ENCODE measurements at regions not wholly inside any gene's neighbourhood (a gene's known extent, or its start where the extent isn't known, plus 50 kb on each side); places are given as distances from the start of the nearest gene placed in this dataset.
"Not testable (repeated sequence)": the region's sequence is repeated elsewhere in the genome, so short reads cannot be mapped to it uniquely, and the experiment has no call there.

DNA sequence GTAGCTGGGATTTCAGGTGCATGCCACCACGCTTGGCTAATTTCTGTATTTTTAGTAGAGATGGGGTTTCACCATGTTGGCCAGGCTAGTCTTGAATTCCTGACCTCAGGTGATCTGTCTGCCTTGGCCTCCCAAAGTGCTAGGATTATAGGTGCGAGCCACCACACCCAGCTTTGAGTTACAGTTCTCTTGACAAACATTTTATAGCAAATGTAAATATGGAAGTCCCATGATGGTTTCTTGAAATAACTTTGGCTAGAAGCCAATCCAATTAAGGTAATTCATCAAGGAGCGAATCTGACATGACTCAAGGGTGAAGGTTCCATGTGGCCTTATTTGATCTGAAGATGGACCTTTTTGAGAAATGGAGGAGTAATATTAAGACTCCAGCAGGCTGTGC is 76.2 kb upstream of the RFLNA start:
- not testable (repeated sequence) for DNase-seq

DNA sequence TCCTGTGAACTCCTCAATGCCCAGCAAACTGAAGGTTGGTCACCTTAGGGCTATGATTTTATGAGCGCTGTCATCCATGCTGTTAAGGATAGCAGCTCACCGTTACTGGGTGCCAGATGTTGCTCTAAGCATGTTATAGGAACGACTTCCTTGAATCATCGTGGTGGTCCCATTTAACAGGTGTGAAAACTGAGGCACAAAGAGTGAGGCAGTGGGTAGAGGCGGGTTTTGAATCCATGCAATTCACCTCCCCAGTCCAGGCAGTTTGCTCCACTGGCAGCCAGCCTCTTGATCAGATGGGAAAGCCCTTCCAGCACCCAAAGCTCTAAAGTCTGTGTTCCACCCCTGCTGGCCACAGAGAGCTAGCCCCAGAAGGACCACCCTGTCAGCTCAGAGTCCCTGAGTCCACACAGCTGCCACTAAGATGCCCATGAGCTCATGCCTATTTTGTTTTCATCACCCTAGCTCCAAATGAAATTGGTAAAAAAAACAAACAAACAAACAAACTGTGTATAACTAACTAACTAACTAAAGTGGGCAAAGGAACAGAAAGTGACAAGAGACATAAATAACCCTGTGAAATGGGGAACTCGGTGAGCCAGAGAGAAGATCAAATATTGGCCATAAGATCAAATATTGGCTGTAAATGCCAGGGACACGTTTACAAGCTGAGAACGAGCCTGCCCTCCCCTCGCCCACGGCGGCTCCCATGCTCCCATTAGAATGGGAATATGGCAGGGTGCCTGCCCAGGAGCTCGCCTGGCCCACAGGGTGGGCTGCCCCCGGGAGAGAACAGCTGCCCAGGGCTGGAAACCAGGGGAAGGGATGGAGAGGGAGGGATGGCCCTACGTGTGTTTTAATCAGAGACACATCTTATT is 72.3 kb upstream of the RFLNA start:
- DNase-seq, result no peak

DNA sequence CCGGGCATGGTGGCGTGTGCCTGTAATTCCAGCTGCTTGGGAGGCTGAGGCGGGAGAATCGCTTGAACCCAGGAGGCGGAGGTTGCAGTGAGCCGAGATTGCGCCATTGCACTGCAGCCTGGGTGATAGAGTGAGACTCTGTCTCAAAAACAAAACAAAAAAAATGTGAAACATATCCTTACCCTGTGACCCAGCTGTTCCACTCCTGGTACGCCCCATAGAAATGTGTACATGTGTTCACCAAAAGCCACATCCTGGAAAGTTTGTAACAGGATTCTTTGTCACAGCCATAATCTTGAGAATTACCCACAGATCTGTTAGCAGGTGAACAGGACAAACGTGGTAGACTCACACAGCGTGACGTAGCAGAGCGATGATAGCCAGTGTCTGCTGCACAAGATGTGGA is 71.2 kb upstream of the RFLNA start:
- not testable (repeated sequence) for DNase-seq

DNA sequence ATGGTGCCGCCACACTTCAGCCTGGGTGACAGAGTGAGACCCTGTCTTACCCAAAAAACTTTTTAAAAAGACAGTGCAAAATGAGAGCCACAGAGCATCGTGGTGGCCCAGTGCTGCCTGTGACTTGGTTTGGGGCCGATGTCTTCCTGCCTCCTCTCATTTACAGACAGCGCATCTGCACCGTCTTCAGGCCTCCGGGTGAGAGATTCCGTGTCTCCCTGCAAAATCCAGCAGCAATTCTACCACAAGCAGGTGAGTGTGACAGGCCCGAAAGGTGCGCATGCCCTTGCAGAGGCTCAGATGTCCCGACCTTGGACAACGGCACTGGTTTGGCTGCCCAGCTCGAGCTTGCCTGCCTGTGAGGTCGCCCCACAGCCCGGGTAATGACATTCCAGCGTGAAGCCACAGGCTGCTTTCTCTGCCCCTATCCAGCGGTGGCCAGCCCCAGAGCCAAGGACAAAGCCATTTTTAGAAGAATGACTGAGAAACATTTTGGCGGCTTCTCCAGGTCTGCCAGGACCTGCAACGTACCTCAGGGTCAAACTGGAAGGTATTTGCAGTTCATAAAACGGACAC is 70.3 kb upstream of the RFLNA start:
- no peak for DNase-seq

DNA sequence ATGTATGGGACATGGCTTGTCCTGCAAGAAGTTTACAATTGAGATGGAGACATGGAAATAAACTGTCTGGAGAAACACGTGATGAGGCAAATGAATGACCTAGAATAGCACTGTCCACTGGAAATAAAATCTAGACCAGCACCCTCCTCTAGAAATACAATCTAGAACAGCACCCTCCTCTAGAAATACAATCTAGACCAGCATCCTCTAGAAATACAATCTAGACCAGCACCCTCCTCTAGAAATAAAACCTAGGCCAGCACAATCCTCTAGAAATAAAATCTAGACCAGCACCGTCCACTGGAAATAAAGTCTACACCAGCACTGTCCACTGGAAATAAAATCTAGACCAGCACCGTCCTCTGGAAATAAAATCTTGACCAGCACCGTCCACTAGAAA is 69.2 kb upstream of the RFLNA start:
- no peak for DNase-seq

DNA sequence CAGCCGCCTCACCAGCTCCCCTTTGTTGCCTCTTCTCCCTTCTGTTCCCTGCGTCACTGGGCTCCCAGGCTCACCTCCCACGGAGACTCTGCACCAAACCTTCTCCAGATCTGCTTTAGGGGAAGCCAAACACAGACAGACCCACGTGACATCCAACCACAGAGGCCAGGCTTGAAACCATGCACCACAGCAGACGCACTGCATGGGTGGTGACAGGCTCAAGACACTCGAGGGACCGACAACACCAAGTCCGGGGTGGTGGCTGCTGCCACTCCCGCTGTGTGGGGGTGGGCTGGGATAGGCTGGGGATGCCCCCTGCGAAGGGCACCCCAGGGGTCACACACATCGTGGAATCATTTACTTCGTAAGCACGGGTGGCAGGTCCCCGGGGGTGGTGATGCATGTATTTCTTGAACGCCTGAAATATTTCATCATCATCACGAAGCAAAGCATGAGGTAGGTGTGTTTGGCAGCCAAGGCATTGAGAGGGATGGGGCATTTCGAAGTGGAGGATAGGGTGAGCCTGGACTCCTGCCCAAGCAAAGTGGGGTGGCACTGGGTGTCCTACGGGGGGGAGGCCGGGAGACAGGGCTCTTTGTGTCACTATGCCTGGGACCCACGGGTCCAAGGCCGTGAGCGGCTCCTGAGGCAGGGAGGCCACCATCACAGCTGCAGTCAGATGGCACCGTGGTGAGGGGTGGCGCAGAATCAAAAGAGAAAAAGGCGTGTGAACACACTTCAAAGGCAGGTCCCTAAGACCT is 66.8 kb upstream of the RFLNA start:
- DNase-seq, result no peak

DNA sequence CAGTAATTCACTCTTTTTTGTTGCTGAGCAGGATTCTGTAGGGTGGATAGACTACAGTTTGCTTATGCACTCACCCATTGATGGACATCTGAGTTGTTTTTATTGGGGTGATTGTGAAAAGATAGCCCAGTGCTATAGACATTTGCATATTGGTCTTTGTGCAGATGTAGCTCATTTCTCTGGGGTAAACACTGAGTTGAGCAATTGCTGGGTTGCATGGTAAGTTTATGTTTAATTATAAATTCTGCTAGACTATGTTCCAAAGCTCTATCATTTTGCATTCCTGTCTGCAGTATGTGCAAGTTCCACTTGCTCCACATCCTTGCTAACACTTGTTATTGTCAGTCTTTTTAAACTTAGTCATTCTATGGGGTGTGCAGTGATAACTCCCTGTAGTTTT is 65.4 kb upstream of the RFLNA start:
- DNase-seq, result no peak

DNA sequence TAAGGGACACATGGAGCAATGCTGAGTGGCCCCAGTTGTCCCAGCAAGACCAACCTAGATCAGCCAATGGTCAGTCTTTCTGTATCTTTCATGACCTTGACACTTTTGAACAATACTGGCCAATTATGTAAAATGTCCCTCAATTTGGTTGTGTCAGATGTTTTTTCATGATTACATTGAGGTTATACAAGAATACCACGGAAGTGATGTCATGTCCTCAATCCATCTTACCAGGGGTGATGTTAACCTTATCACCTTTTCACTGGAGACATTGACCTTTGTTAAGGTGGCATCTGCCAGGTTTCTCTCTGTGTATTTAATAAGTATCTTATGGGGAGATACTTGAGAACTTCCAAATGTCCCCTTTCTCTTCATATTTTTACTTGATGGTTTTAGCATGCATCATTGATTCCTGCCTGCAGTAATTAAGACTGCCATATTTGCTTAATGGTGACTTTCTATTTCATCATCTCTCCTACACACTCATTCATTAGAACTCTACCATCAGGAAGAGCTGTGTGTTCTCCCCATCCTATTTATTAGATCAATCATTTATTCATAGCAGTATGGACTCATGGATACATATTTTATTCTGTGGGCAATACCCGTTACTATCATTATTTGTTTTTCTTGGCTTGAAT is 64.7 kb upstream of the RFLNA start:
- DNase-seq, result no peak

DNA sequence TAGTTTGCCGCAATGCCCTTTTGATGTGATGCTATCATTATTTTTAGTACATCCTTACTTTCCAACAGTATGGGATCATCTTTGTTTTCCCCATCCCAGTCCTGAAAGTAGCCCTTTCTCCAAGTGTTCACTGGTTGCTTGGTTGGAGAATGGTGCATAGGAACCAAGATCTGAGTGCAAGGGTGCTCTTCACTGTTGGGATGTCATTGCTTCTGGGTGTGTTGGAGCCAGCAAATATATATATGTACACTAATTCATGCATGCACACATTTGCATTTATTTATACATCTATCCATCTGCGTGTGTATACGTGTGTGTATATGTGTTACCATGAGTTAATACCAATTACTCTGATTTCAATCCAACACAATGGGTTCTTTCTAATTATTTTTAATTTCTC is 64.1 kb upstream of the RFLNA start:
- no peak for DNase-seq

DNA sequence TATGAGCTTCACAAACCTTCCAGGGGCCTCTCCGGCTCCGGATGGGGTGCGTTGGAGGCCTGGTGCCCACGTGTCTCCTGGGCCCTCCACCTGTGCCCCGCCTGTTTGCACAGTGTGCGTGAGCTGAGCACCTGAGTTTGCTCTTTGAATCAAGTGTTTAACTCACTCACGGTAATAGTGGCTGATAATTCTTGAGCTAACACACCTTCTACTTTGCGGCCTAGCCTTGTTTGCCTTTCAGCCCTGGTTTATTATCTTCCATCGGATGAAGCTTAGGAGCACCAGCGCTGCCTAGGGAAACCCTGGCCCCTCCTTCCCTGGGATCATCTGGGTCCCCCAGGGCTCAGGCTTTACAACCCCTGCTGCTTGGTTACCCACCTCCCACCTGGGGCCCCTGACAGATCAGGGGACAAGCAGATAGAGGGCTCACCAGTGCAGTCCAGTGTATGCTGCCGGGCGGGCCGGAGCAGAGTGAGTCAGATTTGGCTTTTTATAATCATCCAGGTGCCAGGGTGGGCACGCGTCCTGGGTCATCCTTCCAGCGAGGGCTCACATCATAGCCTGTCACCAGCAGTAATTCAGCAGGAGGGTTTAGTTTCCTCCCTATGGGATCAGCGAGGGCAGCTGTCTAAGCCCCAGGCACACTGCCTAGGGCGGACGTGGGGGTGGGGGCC is 62.8 kb upstream of the RFLNA start:
- DNase-seq, result no peak

DNA sequence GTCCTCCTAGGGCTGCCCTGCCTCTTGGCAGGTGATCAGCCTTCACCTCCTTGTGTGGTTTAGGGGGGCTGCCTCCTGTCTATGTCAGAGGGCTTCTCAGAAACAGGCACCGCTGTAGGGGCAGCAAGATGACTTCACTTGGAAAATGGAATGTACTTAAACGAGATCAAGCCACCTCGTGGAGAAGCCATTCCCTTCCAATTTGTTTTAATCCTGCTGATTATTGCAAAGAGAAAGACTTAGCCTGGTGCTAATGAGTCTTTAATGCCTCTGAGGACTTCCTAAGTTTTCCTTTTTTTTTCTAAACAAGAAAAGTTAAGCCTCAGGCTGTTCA is 62.3 kb upstream of the RFLNA start:
- no peak for DNase-seq

DNA sequence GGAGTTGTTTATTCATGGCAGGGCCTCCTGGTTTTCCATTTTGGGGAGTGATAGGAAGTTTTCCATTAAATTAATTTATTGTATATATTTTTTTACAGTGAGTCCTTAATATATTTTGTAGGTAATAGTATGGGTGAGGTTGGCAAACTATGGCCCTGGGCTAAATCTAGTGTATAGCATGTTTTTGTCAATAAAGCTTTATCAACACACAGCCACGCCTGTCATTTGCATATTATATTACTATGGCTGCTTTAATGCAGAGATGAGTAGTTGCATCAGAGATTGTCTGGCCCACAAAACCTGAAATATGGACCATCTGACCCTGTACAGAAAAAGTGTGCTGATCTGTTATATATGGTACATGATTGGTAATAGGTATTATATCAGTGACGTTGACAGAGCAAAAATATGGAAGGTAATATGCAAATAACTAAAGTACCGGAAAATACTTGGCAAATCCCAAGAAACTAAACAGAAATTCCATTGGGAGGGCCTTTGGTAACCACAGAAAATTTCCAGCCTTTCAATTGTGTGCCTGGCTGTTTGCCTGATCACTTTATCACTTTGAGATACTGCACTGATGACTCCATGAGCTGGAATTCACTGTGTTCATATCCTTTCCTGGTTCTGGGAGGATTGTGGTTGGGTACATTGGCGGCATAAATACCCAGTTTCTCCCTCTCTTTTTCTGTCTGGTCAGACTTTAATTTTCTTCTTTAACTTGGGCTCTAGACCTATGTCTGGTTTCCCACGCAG is 61.7 kb upstream of the RFLNA start:
- DNase-seq, result peak in 1 of 3 donors; percentile 91

DNA sequence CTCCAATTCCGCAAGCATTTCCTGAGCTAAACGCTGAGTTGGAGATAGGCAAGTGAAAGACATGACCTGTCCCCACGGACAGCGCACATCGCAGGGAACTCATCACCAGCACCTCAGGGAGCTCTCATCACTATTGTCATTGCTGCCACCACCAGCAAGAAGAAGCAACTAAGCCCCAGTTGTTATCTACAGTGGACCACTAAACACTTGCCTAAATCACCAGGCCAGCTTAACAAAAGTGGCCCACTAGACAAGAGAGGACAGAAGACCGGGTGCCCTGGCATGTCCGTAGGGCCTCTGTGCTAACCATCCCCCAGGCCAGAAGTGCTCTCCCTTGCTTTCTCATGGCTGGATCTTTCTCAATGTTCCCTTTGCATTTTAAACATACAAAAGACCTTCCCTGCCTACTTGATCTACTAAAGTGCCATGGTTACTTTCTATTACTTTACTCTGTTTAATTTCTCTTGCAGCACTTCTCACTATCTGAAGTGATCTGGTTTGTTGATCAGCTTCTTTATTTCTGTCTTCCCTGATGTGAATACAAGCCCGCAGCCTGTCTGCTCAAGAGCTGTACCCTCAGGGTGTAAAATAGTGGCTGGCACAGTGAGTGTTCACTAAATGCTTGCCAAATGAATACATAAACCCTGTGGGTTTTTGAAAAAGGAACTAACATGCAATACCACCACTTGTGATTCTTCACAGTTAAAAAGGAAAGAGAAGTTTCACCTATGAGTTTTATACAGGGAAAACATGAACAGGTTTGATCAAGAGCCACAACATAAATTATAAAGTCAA is 60.9 kb upstream of the RFLNA start:
- DNase-seq, result no peak

DNA sequence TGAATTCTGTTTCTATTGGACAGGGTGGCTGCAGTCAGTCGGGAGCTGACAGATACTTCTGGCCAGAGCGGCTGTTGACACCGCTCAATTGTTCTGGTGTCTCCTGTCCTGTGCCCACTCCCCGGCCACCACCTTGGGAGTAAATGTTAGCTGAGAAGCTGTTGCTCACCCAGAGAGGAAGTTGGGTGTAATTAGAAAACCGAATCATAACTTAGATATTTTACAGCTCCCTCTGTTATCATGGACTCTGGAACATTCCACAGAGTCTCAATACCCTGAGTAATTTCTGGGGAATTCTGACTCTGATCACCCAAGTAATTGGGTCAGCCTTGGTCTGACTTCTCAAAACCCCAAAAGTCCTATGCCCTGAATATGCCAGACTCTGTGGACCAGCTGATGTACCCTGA is 58.3 kb upstream of the RFLNA start:
- peak in 1 of 3 donors; percentile 79 for DNase-seq

DNA sequence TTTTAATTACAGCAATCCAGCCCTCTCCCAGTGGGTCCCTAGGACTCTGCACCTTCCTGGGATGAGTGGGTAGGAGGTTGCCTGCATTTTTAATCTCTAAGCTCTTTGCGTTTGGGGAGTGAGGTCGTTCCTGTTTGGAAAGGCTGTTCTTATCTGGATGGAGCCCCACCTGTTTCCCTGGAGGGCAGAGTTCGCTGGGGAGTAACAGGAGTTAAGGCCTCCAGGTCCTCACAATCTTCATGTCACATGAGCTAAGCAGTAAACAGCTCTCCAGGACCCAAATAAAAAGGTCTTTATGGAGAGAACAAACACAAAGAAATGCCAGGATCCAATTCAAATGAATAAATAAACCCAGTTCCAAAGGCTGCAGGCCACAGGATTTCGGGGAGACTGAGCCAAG is 56.0 kb upstream of the RFLNA start:
- no peak for DNase-seq

DNA sequence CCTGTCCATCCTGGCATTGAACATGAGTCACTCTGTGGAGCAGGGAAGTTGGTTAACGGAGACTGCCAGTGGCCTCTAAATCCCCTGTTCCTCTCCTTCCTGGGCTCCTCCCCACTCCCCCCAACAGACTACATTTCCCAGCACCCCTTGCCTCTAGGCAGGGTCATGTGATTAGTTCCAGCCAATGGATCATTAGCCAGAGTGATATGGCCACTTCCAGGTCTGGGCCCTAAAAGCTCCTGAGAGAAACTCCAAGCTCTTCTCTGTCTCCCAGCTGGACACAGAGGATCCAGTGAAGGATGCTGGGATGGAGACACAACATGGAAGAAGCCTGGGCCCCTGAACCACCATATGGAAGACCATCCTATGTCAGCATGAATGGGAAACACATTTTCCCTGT is 54.4 kb upstream of the RFLNA start:
- no peak for DNase-seq

DNA sequence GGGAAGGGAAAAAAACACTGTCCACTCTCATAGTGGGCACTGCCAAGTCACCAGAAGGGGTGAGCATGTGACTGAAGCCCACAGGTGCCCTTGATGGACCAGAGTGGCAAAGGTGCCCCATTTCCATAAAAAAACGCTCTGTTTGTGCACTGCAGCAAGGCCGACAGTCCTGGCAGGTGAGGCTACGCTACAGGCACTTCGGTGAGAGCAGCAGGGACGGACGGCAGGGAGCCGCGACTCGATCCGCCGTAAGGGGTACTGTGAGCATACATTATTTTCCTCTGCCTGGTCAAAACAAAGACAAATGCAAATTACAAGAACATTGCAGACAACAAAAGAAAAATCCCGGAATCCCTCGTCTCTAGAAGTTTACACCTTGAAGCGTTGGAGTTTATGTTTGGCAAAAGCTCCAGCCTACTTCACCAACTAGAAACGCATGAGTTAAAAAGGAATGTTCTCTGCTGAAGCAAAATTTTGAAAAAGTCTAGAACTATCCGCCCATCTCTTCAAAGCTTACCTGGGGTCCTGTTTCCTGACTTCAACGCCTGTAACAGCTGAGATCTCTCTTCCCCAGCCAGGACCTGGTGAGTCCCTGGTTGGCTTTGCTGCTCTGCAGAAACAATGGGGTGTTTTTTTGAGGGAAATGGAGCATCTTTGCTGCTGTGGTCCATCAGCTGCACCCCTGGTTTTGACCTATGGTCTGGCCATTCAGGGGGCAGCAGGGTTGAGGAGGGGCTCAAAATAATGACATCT is 52.9 kb upstream of the RFLNA start:
- DNase-seq, result no peak

DNA sequence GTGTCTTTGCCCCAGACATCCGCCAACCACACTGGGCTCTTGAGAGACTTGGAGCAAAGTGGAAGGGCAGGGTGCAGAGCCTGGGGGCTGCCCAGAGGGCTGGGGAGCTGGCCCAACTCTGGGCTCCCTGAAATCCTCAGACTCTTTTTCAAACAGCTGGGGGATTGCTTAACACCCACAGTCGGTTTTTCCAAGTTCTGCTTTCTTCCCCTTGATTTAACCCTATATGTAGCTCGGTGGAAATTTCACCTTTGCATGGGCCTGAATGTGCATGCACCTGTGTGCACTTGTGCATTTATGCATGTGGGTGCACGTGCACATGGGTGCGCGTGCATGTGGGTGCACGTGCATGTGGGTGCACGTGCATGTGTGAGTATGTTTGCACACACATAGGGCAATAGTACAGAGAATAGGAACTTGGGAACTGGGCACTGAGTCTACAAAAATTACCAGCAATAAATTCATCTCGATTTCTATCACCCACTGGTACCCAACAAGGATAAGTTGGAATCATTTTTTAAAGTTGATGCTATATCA is 52.3 kb upstream of the RFLNA start:
- peak in 1 of 3 donors; percentile 37 for DNase-seq

DNA sequence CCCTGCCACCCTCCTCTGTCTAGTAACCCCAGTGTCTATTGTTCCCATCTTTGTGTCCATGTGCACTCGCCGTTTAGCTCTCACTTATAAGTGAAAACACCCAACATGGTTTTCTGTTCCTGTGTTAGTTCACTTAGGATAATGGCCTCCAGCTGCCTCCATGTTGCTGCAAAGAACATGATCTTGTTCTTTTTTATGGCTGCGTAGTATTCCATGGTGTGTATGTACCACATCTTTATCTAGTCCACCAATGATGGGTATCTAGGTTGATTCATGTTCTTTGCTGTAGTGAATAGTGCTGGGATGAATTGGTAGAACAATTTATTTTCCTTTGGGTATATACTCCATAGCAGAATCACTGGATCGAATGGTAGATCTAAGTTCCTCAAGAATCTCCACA is 51.0 kb upstream of the RFLNA start:
- no peak for DNase-seq

All from muscle of back (tissue), 3 donors.